Panc1 (cell line): ENCODE measurements at regions not wholly inside any gene's neighbourhood (a gene's known extent, or its start where the extent isn't known, plus 50 kb on each side); places are given as distances from the start of the nearest gene placed in this dataset.

Experiments used
- ATAC-seq: fragments of 200-7000 bp; cut with Tn5 transposase; 2 replicates; pipeline ENCODE4 v1.9.1; 2020; ENCODE audit warnings: mild to moderate bottlenecking, moderate library complexity
- BruUV-seq: library from RNA; stranded (reverse); fragments of 400-500 nt; replicated peaks from 2 replicates; lab custom pipeline; 2021; lab: Mats Ljungman, UMichigan
- CTCF ChIA-PET: fragments of 300-600 bp; sonication (Branson Sonifier 250); formaldehyde crosslinking; loops from one replicate; lab custom pipeline; 2022; ENCODE audit warnings: antibody characterized with exemption; lab: Charles Lee
- POLR2A ChIA-PET: fragments of 300-600 bp; sonication (Branson Sonifier 250); formaldehyde crosslinking; loops from one replicate; lab custom pipeline; 2022; ENCODE audit warnings: antibody characterized with exemption; lab: Charles Lee
- DNase-seq: peaks from one replicate; pipeline ENCODE4 v3.0.0-alpha.2; 2010; ENCODE audit warnings: low read depth, low spot score
- H3K27ac ChIP-seq: 2 replicates; pipeline ENCODE4 v1.5.1; 2011; ENCODE audit warnings: mild to moderate bottlenecking, low read length, inconsistent platforms
- H3K27me3 ChIP-seq: fragments of 200-500 bp; sonication (Bioruptor generic); 2 replicates; pipeline ENCODE4 v1.6.0; 2014; ENCODE audit warnings: low read length, inconsistent platforms; ENCODE audit not compliant: control insufficient read depth, insufficient read depth
- H3K36me3 ChIP-seq: fragments of 200-500 bp; sonication (Bioruptor generic); 2 replicates; pipeline ENCODE4 v1.5.1; 2014; ENCODE audit warnings: inconsistent platforms, mild to moderate bottlenecking, low read length, moderate library complexity; ENCODE audit not compliant: control insufficient read depth, insufficient read depth
- H3K4me1 ChIP-seq: 2 replicates; pipeline ENCODE4 v1.5.1; 2011; ENCODE audit warnings: inconsistent platforms, mild to moderate bottlenecking, low read length, moderate library complexity; ENCODE audit not compliant: control insufficient read depth, insufficient read depth
- H3K4me3 ChIP-seq, 2 experiments: 2 replicates each; pipeline ENCODE4 v1.5.1; 2011 to 2012; ENCODE audit warnings: low read depth in 2 of 2, low read length in 2 of 2, mild to moderate bottlenecking in 2 of 2, inconsistent platforms in 1 of 2, moderate library complexity in 1 of 2
- H3K9me3 ChIP-seq: fragments of 200-500 bp; sonication (Bioruptor generic); 2 replicates; pipeline ENCODE4 v1.5.1; 2014; ENCODE audit warnings: low read depth, mild to moderate bottlenecking, inconsistent platforms, low read length, moderate library complexity; ENCODE audit not compliant: control insufficient read depth, insufficient read depth
- CTCF ChIP-seq: fragments of 450-650 bp; IDR thresholded peaks from 2 replicates; pipeline ENCODE4 v1.5.1; 2017; ENCODE audit warnings: mild to moderate bottlenecking
- POLR2AphosphoS5 ChIP-seq: IDR thresholded peaks from 2 replicates; pipeline ENCODE4 v1.6.1; 2012; ENCODE audit warnings: mild to moderate bottlenecking, low read depth, low read length, moderate library complexity
- REST ChIP-seq, 2 experiments: IDR thresholded peaks; 2 replicates each; pipeline ENCODE4 v1.6.1; 2011 to 2012; ENCODE audit warnings: low read depth in 2 of 2, control low read depth in 1 of 2, low read length in 1 of 2, mild to moderate bottlenecking in 1 of 2, moderate library complexity in 1 of 2; ENCODE audit not compliant: insufficient read depth in 1 of 2
- SIN3A ChIP-seq: IDR thresholded peaks from 2 replicates; pipeline ENCODE4 v1.6.1; 2012; ENCODE audit warnings: low read depth, mild to moderate bottlenecking, low read length, moderate library complexity, borderline replicate concordance; ENCODE audit not compliant: insufficient read depth
- TCF7L2 ChIP-seq: IDR thresholded peaks from 2 replicates; pipeline ENCODE4 v1.6.1; 2011; ENCODE audit warnings: mild to moderate bottlenecking, low read depth, low read length, inconsistent platforms
- in situ Hi-C: cut with HindIII; loops from 2 replicates; pipeline ENCODE4 v1.10.0; 2016; ENCODE audit warnings: low sequenced_read_pairs, low pct_unique_long_range_greater_than_20kb
- intact Hi-C: fragments of 100-400 bp; cut with micrococcal nuclease; formaldehyde crosslinking; loops from one replicate; pipeline ENCODE4 v1.10.0; 2022; ENCODE audit not compliant: unreplicated experiment

DNA sequence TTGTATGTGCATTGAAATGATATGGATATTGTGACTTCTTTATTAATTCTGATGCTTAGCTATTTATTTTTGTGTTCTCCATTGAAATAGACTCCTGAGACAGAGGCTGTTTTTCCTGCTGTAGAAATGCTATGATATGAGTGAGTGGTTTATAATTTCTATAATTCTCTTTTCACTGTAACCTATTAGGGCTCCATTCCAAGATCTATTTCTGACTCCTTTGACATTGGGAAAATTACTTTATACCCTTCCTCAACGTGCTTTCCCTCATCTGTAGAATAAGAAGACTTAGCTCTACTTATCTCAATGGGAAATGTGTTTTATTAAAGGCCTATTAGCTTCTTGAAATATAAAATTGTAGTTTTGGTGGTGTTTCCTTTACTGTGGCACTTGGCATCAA is 144.5 kb upstream of the RPRM start:
- ChIA-PET POLR2A (no interaction called here), CTCF (no interaction called here)
- Histone ChIP-seq H3K36me3 (no peaks in the 10 kb centered on the region), H3K9me3 (no peaks in the 10 kb centered on the region), H3K27me3 (no peaks in the 10 kb centered on the region), H3K4me3 (no peak overlapping the region), H3K27ac (no peak overlapping the region), H3K4me1 (no peaks in the 10 kb centered on the region)
- no peak for ATAC-seq
- in situ Hi-C loops (no loop called here), intact Hi-C loops (no loop called here)
- no peak for TF ChIP-seq TCF7L2
- TF ChIP-seq CTCF = no peak
- no peak for TF ChIP-seq SIN3A
- no peak for TF ChIP-seq REST (IDR thresholded peaks at IDR 0.05; ENCODE audit: insufficient read depth in 1 of 2, low read depth in 2 of 2, low read length in 1 of 2)
- TF ChIP-seq POLR2AphosphoS5 = no peak
- BruUV-seq = no TSS peak
- no peak for DNase-seq

DNA sequence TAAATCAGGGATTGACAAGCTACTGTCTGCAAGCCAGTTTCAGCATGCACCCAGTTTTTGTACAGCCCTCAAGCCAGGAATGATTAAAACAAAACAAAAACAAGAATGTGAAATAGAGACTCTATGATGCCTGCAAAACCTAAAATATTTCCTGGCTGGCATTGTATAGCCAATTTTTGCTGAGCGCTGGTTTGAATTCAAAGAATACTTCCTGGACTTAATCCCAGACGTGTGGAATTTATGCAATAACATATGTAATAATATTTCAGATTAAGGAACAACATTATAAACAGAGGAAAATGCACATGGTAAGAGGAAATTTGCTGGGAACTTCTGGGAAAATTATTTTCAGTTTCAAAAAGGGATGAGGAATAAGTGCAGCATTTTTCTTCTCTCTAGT is 148.1 kb upstream of the RPRM start:
- Histone ChIP-seq H3K4me3 (no peak overlapping the region), H3K27me3 (no peaks in the 10 kb centered on the region), H3K9me3 (no peaks in the 10 kb centered on the region), H3K4me1 (no peaks in the 10 kb centered on the region), H3K27ac (no peak overlapping the region), H3K36me3 (no peaks in the 10 kb centered on the region)
- TF ChIP-seq CTCF (no peak), REST (IDR thresholded peaks at IDR 0.05; ENCODE audit: insufficient read depth in 1 of 2, low read depth in 2 of 2, low read length in 1 of 2) (no peak), TCF7L2 (no peak), SIN3A (no peak), POLR2AphosphoS5 (no peak)
- CTCF ChIA-PET = no interaction called here
- no TSS peak for BruUV-seq
- ATAC-seq (no peak), DNase-seq (no peak)
- POLR2A ChIA-PET = no interaction called here
- in situ Hi-C loops = no loop called here
- intact Hi-C loops = no loop called here
